ENCODE measurements at regions not wholly inside any gene's neighbourhood (a gene's known extent, or its start where the extent isn't known, plus 50 kb on each side); places are given as distances from the start of the nearest gene placed in this dataset.

GRCh38 chr13:47000165-47000564 lies 103.3 kb upstream of the HTR2A start:
- Mint-ChIP-seq H3K4me3 (no peak overlapping the region), H3K9me3 (no peaks in the 10 kb centered on the region), H3K27me3 (peaks cover 14% of the 10 kb centered on the region), H3K36me3 (ENCODE audit: low read depth) (no peaks in the 10 kb centered on the region), H3K4me1 (ENCODE audit: low read depth) (no peaks in the 10 kb centered on the region), H3K27ac (no peak overlapping the region)
- ChIA-PET CTCF (interaction anchor here (1.2 kb wide), 1 partner anchor 26 kb away, joined by 4 read pairs; no protein-coding TSS in a partner anchor), POLR2A (no interaction called here)
- ATAC-seq, result no peak
- TF ChIP-seq CTCF (IDR thresholded peaks at IDR 0.05), result no peak
- intact Hi-C loops (cut with micrococcal nuclease), result no loop called here
- no peak for DNase-seq

GRCh38 chr13:46996316-46997030 lies 99.6 kb upstream of the HTR2A start:
- H3K4me3 Mint-ChIP-seq, result no peak overlapping the region
- ATAC-seq (no peak), DNase-seq (no peak)
- CTCF ChIA-PET, result interaction anchor here (1.2 to 1.5 kb wide), 3 partner anchors 34 to 165 kb away, joined by 3 to 4 read pairs (median 3); no protein-coding TSS in a partner anchor
- H3K27me3 Mint-ChIP-seq, result peaks cover 4% of the 10 kb centered on the region
- intact Hi-C loops (cut with micrococcal nuclease), result no loop called here
- H3K27ac Mint-ChIP-seq, result no peak overlapping the region
- POLR2A ChIA-PET, result no interaction called here
- TF ChIP-seq CTCF (IDR thresholded peaks at IDR 0.05), result no peak
- H3K36me3 Mint-ChIP-seq (ENCODE audit: low read depth), result no peaks in the 10 kb centered on the region
- H3K9me3 Mint-ChIP-seq, result no peaks in the 10 kb centered on the region
- H3K4me1 Mint-ChIP-seq (ENCODE audit: low read depth), result no peaks in the 10 kb centered on the region

GRCh38 chr13:46995874-46996273 lies 99.0 kb upstream of the HTR2A start:
- Mint-ChIP-seq H3K4me1 (ENCODE audit: low read depth) (no peaks in the 10 kb centered on the region), H3K36me3 (ENCODE audit: low read depth) (no peaks in the 10 kb centered on the region), H3K27ac (no peak overlapping the region), H3K27me3 (no peaks in the 10 kb centered on the region), H3K4me3 (no peak overlapping the region), H3K9me3 (no peaks in the 10 kb centered on the region)
- TF ChIP-seq CTCF (IDR thresholded peaks at IDR 0.05), result no peak
- ATAC-seq (no peak), DNase-seq (no peak)
- POLR2A ChIA-PET, result interaction anchor here (0.6 kb wide), 1 partner anchor 101 kb away, joined by 4 read pairs; no protein-coding TSS in a partner anchor
- intact Hi-C loops (cut with micrococcal nuclease), result no loop called here
- CTCF ChIA-PET, result interaction anchor here (1.2 to 1.5 kb wide), 3 partner anchors 33 to 165 kb away, joined by 3 to 4 read pairs (median 3); no protein-coding TSS in a partner anchor

- no peak for TF ChIP-seq CTCF (IDR thresholded peaks at IDR 0.05)
- Mint-ChIP-seq H3K27ac (no peak overlapping the region), H3K9me3 (no peaks in the 10 kb centered on the region), H3K4me3 (no peak overlapping the region), H3K36me3 (ENCODE audit: low read depth) (no peaks in the 10 kb centered on the region), H3K4me1 (ENCODE audit: low read depth) (no peaks in the 10 kb centered on the region), H3K27me3 (no peaks in the 10 kb centered on the region)
- intact Hi-C loops (cut with micrococcal nuclease), result no loop called here
- ChIA-PET CTCF (no interaction called here), POLR2A (no interaction called here)
- DNase-seq (no peak), ATAC-seq (no peak)
These were observed 97.6 kb upstream of the HTR2A start for GRCh38 chr13:46994492-46994891.

GRCh38 chr13:46992383-46992952 lies 95.6 kb upstream of the HTR2A start:
- Mint-ChIP-seq H3K4me3 (no peak overlapping the region), H3K36me3 (ENCODE audit: low read depth) (no peaks in the 10 kb centered on the region), H3K4me1 (ENCODE audit: low read depth) (no peaks in the 10 kb centered on the region), H3K27me3 (no peaks in the 10 kb centered on the region), H3K27ac (no peak overlapping the region), H3K9me3 (no peaks in the 10 kb centered on the region)
- ChIA-PET POLR2A (no interaction called here), CTCF (interaction anchor here (1.1 kb wide), 1 partner anchor 98 kb away, joined by 3 read pairs; no protein-coding TSS in a partner anchor)
- ATAC-seq (no peak), DNase-seq (peak; percentile 12)
- intact Hi-C loops (cut with micrococcal nuclease), result no loop called here
- TF ChIP-seq CTCF (IDR thresholded peaks at IDR 0.05), result no peak
